8988T (cell line): ENCODE measurements at regions not wholly inside any gene's neighbourhood (a gene's known extent, or its start where the extent isn't known, plus 50 kb on each side); places are given as distances from the start of the nearest gene placed in this dataset.

ENCODE experiments used
- DNase-seq: peaks from one replicate; pipeline ENCODE4 v3.0.0; 2011

- no peak for DNase-seq
Measured at GRCh38 chr12:105539735-105540134, 209.2 kb downstream of the C12orf75 start.

GRCh38 chr12:105547786-105548185, 217.3 kb downstream of the C12orf75 start:
- DNase-seq, result no peak

GRCh38 chr12:105548626-105549025, 218.1 kb downstream of the C12orf75 start:
- no peak for DNase-seq

GRCh38 chr12:105552056-105552455, 221.6 kb downstream of the C12orf75 start:
- no peak for DNase-seq

- no peak for DNase-seq
Measured at GRCh38 chr12:105554223-105554678, 223.8 kb downstream of the C12orf75 start.

DNA sequence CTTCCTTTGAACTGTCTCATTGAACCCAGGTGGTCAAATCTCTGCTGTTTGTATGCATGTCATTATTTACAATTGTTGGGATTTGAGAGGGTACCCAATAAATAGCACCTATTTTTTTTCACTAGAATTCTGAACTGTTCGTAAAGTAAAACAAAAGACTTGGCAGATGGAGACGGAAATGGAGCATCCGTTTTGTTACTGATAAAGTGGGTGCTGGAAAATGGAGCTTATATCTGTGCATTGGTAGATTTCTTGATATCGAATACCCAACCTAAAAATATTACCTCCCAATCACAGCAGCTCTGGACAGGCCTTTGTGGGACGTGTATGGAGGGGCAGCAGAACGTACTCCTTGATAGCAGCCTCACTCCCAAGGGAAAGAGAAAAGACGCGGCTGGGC, 224.4 kb downstream of the C12orf75 start:
- DNase-seq, result no peak

GRCh38 chr12:105555556-105556295, 225.2 kb downstream of the C12orf75 start:
- no peak for DNase-seq

GRCh38 chr12:105559310-105559709, 228.8 kb downstream of the C12orf75 start:
- DNase-seq, result no peak

- no peak for DNase-seq
Measured at GRCh38 chr12:105561546-105562198, 231.2 kb downstream of the C12orf75 start.

- DNase-seq, result peak; percentile 18
Measured at GRCh38 chr12:105562199-105562971, 231.9 kb downstream of the C12orf75 start.

DNA sequence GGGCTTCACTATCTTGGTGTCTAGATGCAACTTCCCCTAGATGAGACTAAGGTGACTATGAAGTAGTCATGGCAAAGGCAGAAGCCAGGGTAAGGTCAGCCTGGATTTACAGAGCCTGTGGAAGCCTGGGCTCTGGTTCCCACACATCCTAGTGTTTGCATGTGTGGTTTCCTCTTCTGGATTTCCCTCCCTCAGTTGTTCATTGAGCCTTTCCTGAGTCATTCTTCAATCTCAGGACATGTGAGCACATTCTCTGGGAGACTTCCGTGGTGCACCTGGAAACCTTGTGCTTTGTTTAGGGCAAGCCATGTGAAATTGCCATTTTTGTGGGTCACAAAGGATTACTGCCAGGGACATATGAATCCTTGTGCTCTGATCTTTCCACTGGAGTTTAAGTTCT, 236.6 kb downstream of the C12orf75 start:
- no peak for DNase-seq

DNA sequence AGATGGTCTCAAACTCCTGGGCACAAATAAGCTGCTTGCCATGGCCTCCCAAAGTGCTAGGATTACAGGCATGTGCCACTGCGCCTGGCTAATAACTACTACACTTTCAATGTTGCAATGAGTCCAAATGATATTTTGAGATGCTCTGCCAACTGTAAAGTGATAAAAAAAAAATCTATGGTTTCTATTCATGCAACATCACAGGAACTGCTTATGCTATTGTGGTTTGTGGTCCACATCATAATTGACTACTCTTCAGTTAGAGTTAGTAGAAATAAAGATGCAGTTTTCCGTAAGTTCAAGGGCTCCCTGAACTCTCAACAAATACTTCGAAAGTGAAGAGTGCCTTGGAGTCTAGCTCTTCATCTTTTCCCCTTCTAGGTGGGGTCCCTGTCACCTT, 239.4 kb downstream of the C12orf75 start:
- DNase-seq, result no peak

DNA sequence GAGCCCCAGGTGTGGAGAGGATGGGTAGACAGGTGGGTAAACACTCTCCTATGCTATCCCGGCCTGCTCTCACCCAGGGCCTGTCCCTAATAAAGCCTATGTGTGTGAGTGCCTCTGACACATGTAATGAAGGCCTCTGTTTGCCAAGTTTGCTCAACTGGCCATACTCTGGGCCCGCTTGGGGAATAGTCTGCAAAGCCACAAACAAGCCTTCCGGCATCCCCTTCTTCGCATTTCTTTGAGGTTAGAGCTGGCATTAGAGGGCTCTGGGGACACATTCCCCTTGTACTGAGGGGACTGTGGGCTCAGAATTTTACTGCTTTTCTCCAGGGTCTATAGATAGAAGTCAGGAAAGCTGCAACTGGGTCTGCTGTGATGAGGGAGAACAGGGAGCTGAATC, 240.5 kb downstream of the C12orf75 start:
- no peak for DNase-seq

DNA sequence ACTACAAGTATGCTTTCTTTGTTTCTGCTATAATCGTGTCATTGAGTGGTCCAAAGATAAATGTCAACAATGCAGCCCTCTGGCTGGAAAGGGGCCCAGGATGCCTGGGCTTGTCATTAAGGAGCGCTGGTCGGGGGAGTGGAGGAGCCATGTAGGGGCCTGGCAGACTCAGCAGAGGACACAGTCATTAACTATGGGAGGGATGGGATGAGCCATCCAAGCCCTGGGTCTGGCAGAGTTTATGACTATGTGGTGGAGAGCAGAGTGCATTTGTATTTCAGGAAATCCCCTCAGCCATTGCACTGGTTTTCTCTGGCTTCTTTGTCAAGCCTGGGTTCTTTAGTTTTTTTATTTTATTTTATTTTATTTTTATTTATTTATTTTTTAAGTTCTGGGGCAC, 243.1 kb downstream of the C12orf75 start:
- no peak for DNase-seq

GRCh38 chr12:105574056-105574715, 243.7 kb downstream of the C12orf75 start:
- DNase-seq, result no peak

GRCh38 chr12:105575235-105575634, 244.7 kb downstream of the C12orf75 start:
- DNase-seq, result no peak

GRCh38 chr12:105576261-105576660, 245.8 kb downstream of the C12orf75 start:
- no peak for DNase-seq

GRCh38 chr12:105580821-105581352, 250.4 kb downstream of the C12orf75 start:
- DNase-seq, result no peak

GRCh38 chr12:105581420-105581819, 250.9 kb downstream of the C12orf75 start:
- DNase-seq, result no peak

DNA sequence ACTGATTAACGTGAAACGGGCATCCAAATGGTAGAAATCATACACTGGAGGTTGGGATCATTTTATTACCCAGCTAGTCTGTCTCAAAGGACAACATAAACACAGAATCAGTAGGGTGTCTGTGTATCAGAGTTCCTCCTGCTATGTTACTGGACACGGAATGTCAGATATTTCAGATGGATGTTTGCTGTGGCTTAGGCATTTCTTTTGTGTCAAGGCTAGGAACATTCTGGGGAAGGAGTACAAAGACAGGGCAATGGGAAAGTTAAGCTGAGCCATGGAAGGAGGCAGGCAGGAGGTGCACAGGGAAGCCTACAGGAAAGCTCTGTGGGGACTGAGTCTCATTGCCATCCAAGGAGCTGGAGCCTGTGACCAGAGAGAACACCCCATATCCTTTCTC, 254.6 kb downstream of the C12orf75 start:
- no peak for DNase-seq

DNA sequence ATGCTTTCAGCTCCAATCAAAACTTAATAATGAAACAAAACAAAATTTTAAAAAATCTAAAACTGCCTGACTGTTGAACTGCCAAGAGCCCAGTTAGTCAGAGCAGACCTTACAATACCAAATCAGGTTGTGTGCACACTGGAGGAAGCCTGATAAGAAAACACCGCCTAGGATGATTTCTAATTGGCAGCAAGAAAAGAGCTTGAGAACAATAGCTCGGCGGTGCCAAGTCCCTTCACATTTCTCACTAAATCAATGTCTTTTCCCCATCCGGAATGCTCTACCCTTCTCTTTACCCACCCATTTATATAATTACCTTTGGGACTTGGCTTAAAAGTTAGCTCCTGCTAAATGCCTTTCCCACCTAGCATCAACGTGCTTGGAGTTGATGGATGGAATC, 256.7 kb downstream of the C12orf75 start:
- no peak for DNase-seq

DNA sequence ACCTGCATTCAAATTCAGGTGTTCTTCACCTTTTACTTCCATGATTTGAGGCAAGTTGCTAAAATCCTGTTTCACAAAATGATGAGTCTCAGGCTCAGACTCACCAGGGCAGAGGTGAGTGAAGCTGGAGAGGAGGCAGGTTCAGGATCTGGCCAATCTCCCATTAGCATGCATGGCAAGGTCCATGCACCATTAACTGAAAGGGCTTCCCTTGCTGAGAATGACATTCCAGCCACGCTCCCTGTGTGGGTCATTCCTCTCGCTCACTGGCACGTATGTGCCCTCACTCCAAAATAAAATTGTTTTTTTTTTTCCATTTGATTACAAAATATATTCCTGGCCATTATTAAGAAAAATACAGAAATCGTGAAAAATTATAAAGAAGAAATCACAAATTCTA, 257.6 kb downstream of the C12orf75 start:
- DNase-seq, result no peak

- no peak for DNase-seq
Measured at GRCh38 chr12:105590571-105590970, 260.1 kb downstream of the C12orf75 start.
